Mammary epithelial cell (primary cell): ENCODE measurements at regions not wholly inside any gene's neighbourhood (a gene's known extent, or its start where the extent isn't known, plus 50 kb on each side); places are given as distances from the start of the nearest gene placed in this dataset.

ENCODE experiments used
- EZH2 ChIP-seq: IDR thresholded peaks from 2 replicates; pipeline ENCODE4 v1.6.1; 2012; ENCODE audit warnings: low read length, inconsistent platforms, borderline replicate concordance
- TF ChIP-seq, protein P1 (sequence below), 2 donors: IDR thresholded peaks in 1 of 2; conservative IDR thresholded peaks in 1 of 2; 2 replicates each; pipeline ENCODE4 v1.5.1; 2011 to 2012; ENCODE audit warnings: inconsistent platforms in 2 of 2, low read length in 2 of 2, mild to moderate bottlenecking in 2 of 2, control low read depth in 1 of 2, low read depth in 1 of 2; ENCODE audit not compliant: insufficient read depth in 1 of 2; ENCODE audit errors: extremely low read depth in 1 of 2

DNA sequence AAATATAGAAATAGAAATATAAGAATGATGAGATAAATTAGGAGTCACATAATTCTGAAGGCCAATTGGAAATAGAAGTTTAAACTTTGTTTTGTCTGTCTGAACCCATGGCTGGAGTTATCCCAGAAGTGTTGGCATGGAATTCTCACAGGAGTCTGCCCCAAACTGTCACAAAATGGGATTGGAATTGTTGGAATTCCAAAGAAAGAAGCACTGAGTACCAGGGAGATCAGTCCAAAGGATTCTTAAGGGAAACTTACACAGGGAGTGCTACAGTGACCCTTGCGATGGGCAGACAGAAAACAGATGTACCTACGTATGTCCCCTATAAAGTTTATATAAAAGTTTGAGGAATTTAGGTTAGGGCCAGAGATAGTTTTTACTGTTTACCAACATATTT, 1607.7 kb downstream of the ARAP2 start:
- TF ChIP-seq, protein P1, sequence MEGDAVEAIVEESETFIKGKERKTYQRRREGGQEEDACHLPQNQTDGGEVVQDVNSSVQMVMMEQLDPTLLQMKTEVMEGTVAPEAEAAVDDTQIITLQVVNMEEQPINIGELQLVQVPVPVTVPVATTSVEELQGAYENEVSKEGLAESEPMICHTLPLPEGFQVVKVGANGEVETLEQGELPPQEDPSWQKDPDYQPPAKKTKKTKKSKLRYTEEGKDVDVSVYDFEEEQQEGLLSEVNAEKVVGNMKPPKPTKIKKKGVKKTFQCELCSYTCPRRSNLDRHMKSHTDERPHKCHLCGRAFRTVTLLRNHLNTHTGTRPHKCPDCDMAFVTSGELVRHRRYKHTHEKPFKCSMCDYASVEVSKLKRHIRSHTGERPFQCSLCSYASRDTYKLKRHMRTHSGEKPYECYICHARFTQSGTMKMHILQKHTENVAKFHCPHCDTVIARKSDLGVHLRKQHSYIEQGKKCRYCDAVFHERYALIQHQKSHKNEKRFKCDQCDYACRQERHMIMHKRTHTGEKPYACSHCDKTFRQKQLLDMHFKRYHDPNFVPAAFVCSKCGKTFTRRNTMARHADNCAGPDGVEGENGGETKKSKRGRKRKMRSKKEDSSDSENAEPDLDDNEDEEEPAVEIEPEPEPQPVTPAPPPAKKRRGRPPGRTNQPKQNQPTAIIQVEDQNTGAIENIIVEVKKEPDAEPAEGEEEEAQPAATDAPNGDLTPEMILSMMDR (conservative IDR thresholded peaks at IDR 0.05 in 1 of 2, IDR thresholded peaks at IDR 0.05 in 1 of 2; ENCODE audit: extremely low read depth in 1 of 2, insufficient read depth in 1 of 2, low read depth in 1 of 2, low read length in 2 of 2), result no peak
- TF ChIP-seq EZH2, result no peak
